Ishikawa (cell line): ENCODE measurements at regions not wholly inside any gene's neighbourhood (a gene's known extent, or its start where the extent isn't known, plus 50 kb on each side); places are given as distances from the start of the nearest gene placed in this dataset.

Experiments used
- CEBPB ChIP-seq: IDR thresholded peaks from 2 replicates; pipeline ENCODE4 v1.6.1; 2012
- CREB1 ChIP-seq: IDR thresholded peaks from 2 replicates; pipeline ENCODE4 v1.6.1; 2012; ENCODE audit warnings: low read depth
- EP300 ChIP-seq: IDR thresholded peaks from 2 replicates; pipeline ENCODE4 v1.6.1; 2012; ENCODE audit warnings: borderline replicate concordance
- MAX ChIP-seq: IDR thresholded peaks from 2 replicates; pipeline ENCODE4 v1.6.1; 2012
- NFIC ChIP-seq: IDR thresholded peaks from 2 replicates; pipeline ENCODE4 v1.6.1; 2012
- RAD21 ChIP-seq: IDR thresholded peaks from 2 replicates; pipeline ENCODE4 v1.6.1; 2012; ENCODE audit warnings: low read depth
- TAF1 ChIP-seq: IDR thresholded peaks from 2 replicates; pipeline ENCODE4 v1.6.1; 2012; ENCODE audit warnings: low read depth, mild to moderate bottlenecking
- TCF12 ChIP-seq: IDR thresholded peaks from 2 replicates; pipeline ENCODE4 v1.6.1; 2012; ENCODE audit warnings: low read depth
- TEAD4 ChIP-seq: IDR thresholded peaks from 2 replicates; pipeline ENCODE4 v1.6.1; 2012
- USF1 ChIP-seq: IDR thresholded peaks from 2 replicates; pipeline ENCODE4 v1.6.1; 2012
- YY1 ChIP-seq: IDR thresholded peaks from 2 replicates; pipeline ENCODE4 v1.6.1; 2012; ENCODE audit warnings: low read depth
- TF ChIP-seq, protein P1 (sequence below): IDR thresholded peaks from 2 replicates; pipeline ENCODE4 v1.6.1; 2012; ENCODE audit warnings: low read depth, mild to moderate bottlenecking

- TF ChIP-seq, protein P1, sequence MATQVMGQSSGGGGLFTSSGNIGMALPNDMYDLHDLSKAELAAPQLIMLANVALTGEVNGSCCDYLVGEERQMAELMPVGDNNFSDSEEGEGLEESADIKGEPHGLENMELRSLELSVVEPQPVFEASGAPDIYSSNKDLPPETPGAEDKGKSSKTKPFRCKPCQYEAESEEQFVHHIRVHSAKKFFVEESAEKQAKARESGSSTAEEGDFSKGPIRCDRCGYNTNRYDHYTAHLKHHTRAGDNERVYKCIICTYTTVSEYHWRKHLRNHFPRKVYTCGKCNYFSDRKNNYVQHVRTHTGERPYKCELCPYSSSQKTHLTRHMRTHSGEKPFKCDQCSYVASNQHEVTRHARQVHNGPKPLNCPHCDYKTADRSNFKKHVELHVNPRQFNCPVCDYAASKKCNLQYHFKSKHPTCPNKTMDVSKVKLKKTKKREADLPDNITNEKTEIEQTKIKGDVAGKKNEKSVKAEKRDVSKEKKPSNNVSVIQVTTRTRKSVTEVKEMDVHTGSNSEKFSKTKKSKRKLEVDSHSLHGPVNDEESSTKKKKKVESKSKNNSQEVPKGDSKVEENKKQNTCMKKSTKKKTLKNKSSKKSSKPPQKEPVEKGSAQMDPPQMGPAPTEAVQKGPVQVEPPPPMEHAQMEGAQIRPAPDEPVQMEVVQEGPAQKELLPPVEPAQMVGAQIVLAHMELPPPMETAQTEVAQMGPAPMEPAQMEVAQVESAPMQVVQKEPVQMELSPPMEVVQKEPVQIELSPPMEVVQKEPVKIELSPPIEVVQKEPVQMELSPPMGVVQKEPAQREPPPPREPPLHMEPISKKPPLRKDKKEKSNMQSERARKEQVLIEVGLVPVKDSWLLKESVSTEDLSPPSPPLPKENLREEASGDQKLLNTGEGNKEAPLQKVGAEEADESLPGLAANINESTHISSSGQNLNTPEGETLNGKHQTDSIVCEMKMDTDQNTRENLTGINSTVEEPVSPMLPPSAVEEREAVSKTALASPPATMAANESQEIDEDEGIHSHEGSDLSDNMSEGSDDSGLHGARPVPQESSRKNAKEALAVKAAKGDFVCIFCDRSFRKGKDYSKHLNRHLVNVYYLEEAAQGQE: no peak
- no peak for TF ChIP-seq NFIC
- TF ChIP-seq YY1: no peak
- TF ChIP-seq CREB1: no peak
- TF ChIP-seq RAD21: no peak
- TF ChIP-seq CEBPB: no peak
- TF ChIP-seq TAF1: no peak
- TF ChIP-seq EP300: no peak
- TF ChIP-seq TEAD4: no peak
- TF ChIP-seq MAX: no peak
- TF ChIP-seq USF1: no peak
- no peak for TF ChIP-seq TCF12
Measured at GRCh38 chr13:99686157-99686572, 184.9 kb downstream of the TM9SF2 start.
